ENCODE measurements at regions not wholly inside any gene's neighbourhood (a gene's known extent, or its start where the extent isn't known, plus 50 kb on each side); places are given as distances from the start of the nearest gene placed in this dataset.

DNA sequence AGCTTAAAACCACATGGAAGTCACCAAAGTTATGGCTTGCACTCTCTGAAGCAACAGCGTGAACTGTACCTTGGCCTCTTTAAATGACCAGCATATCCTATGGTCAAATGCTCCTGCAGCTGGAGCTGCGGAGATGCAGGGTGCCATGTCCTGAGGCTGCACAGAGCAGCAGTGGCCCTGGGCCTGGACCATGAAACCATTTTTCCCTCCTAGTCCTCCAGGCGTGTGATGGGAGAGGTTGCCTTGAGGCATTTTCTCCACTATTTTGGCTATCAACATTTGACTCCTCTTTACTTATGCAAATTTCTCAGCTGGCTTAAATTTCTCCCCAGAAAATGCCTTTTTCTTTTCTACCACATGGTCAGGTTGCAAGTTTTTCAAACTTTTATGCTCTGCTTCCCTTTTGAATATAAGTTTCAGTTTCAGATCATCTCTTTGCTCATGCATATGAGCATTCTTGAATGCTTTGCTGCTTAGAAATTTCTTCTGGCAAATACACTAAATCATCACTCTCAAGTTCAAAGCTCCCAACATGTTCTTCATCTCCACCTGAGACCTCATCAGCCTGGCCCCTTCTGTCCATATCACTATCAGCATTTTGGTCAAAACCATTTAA is 82.9 kb upstream of the TMEFF2 start:
- DNase-seq, result no peak

DNA sequence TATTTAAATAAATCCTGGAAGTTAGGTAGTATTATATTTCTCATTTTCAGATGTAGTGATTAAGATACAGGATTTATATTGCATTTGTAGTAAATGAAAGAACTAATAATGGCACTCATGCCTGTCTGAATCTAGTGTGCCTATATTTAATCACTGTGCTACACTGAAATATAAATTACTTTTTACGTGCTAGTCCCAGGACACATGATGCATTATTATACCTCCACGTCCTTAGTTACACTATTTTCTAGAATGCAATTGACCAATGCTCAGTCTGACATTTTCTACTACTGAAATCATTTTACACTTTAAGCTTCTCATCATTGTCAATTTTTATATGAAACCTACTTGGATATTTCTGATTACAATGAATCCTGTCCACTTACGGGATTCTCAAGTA is 80.9 kb upstream of the TMEFF2 start:
- DNase-seq, result no peak

DNA sequence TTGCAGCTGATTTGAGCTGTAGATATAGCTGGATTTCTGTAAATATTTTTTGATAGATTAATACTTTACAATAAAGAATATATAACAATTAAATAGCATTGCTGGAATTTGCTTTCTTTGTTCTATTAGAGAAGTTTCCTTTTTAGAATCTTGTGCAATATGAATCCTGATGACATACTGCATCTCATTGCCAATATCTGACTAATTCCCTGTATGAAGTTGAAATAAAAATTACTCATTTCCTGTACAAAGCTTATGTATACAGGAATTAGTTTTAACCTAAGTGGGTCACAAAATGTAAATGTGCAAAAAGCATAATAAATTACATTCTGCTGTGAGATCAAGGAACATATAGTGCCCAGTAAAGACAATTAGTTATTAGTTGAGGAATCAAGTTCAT is 72.8 kb upstream of the TMEFF2 start:
- DNase-seq, result no peak

DNA sequence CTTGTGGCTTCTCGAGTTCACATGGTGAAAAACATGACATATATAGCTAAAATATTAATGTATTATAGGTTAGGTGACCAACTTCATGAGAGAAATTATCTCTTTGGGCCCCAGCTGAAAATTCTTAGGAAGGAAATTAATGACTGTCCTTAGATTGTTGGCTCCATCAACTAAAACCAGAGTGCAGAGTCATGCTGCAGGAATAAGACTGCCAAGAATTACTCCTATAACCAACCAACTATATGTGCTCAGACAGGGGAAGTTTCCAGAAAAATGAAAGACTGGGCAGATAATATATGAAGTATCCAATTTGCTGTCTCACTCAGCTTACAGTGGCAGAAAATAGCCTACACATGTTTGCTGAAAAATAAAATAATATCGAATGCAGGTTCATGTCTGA is 71.0 kb upstream of the TMEFF2 start:
- no peak for DNase-seq

DNA sequence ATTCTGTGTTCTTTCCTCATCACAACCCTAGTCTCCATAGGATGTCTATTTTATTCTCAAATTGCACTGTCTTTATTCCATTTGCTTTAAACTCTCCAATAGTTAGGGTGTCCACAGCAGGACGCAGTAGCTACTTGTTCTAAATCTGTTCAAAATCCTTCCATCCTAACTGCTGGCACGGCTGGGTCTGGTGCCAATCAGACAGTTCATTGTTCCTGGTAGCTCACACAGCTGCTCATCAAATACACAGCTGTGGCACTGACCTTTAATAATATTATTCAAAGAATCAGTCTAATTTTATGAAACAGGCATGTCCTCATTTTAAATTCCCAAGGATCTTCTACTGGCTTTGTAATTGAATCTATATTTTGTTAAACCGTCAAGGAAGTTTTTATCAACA is 59.7 kb upstream of the TMEFF2 start:
- DNase-seq, result no peak

DNA sequence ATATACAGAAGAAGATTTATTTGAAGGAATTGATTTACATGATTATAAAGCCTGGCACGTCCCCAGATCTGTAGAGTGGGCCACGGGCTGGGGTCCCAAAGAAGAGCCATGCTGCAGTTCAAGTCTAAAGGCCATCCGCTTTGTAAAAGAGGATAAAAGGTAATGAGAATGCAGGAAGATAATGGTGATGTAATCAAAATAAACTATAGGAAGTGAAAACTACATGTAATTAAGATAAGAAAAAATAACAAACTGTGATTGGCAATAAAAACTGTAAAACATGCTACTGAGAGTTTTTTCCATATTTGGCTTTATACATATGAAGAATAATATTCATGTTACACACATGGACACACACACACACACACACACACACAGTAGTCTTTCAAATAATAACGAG is 59.0 kb upstream of the TMEFF2 start:
- no peak for DNase-seq

DNA sequence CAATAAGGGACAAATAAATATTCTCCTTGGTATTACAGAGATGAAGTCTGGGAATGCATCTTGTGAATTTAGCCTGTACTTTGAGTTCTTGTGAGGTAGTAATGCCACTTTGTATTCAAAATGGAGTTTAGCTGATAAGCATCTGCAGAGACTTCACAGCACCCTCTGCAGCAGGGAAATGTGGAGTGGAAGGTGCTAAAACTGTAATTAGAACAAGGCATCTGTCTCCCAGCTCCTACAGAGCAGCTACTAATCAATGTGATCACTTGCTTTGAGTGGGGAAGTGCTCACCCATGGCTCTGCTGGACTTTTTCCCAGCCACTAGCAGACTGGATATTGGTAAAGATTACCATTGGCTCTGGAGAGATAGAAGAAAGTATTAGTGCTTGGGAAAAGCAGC is 56.2 kb upstream of the TMEFF2 start:
- no peak for DNase-seq

DNA sequence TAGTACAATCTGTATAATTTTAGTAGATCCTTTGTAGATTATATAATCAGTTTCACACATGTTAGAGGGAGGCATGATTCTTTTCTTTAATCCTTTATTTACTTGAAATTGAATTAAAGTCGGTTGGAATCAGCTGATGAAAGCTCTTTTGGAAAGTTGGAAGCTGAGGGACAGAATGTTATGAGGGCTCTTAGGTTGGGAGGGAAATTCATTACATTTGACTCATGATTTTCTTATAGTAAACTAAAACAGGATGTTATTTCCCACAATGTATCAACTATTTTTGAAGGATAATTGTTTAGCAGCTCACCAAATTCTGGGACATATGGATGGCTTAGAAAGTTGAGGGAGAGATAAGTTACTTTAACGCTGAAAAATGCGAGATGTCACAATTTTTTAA is 52.7 kb upstream of the TMEFF2 start:
- no peak for DNase-seq

DNA sequence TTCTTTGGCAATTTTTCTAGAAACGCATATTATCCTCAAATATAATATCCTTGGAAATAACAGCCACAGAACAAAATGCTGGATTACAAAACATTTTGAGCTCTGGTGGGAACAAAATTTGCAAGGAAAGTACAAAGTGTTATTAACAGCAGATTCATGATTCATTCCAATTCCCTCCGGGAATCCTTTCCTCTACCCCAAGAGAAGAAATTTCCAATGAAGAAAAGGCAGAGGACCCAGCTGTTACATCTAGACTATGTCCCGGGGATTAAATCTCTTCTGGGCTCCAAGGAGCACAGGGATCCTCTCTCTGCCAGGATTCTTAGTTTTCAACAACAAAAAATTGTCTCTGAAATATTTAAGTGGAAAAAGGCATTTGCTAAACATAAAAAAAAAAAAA is 51.6 kb upstream of the TMEFF2 start:
- DNase-seq, result no peak

DNA sequence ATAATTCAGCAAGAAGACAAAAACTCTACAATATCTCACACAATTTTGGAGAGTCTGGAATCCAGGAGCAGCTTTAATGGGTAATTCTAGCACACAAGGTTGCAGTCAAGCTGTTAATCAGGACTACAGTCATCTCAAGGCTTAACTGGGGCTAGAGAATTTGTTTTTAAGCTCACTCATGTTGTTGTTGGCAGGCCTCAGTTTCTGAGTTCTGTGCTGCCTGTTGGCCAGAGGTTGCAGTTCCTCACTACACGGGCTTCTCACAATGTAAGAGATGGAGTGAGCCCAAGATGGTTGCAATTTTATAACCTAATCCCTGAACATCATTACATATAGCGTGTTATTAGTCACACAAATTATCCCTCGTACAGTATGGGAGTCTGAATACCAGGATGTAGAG is 50.6 kb upstream of the TMEFF2 start:
- no peak for DNase-seq
